Mesendoderm (in vitro differentiated cells): ENCODE measurements at regions not wholly inside any gene's neighbourhood (a gene's known extent, or its start where the extent isn't known, plus 50 kb on each side); places are given as distances from the start of the nearest gene placed in this dataset.

Experiments
- DNase-seq: peaks from one replicate; pipeline ENCODE4 v3.0.0; 2013
- H2AK5ac ChIP-seq: 2 replicates; pipeline ENCODE4 v1.6.1; 2013; ENCODE audit warnings: low read length, inconsistent platforms
- H2BK120ac ChIP-seq: 2 replicates; pipeline ENCODE4 v1.6.1; 2013; ENCODE audit warnings: low read depth, mild to moderate bottlenecking, low read length, moderate library complexity, mixed read lengths
- H2BK15ac ChIP-seq: replicated peaks from 2 replicates; pipeline ENCODE4 v1.6.1; 2013; ENCODE audit warnings: low read depth, mild to moderate bottlenecking, moderate library complexity
- H2BK5ac ChIP-seq: 2 replicates; pipeline ENCODE4 v1.6.1; 2013; ENCODE audit warnings: low read length, inconsistent platforms
- H3K18ac ChIP-seq: 2 replicates; pipeline ENCODE4 v1.6.1; 2013; ENCODE audit warnings: mild to moderate bottlenecking, low read length, mixed read lengths
- H3K23ac ChIP-seq: one replicate; pipeline ENCODE4 v1.6.1; 2013; ENCODE audit warnings: low read length
- H3K27ac ChIP-seq: 2 replicates; pipeline ENCODE4 v1.5.1; 2013; ENCODE audit warnings: low read depth, mild to moderate bottlenecking, inconsistent platforms, low read length, moderate library complexity
- H3K27me3 ChIP-seq: 2 replicates; pipeline ENCODE4 v1.6.1; 2013; ENCODE audit warnings: low read length, control low read depth, mild to moderate bottlenecking, inconsistent platforms; ENCODE audit not compliant: insufficient read depth, poor library complexity
- H3K36me3 ChIP-seq: 2 replicates; pipeline ENCODE4 v1.6.1; 2013; ENCODE audit warnings: low read length, inconsistent platforms; ENCODE audit not compliant: control insufficient read depth, insufficient read depth
- H3K4ac ChIP-seq: one replicate; pipeline ENCODE4 v1.6.1; 2013; ENCODE audit warnings: low read depth, mild to moderate bottlenecking, low read length, moderate library complexity
- H3K4me1 ChIP-seq: 2 replicates; pipeline ENCODE4 v1.6.1; 2013; ENCODE audit warnings: low read depth, low read length, inconsistent platforms; ENCODE audit not compliant: control insufficient read depth
- H3K4me2 ChIP-seq: 2 replicates; pipeline ENCODE4 v1.6.1; 2013; ENCODE audit warnings: low read length
- H3K4me3 ChIP-seq: 2 replicates; pipeline ENCODE4 v1.5.1; 2013; ENCODE audit warnings: mild to moderate bottlenecking, low read length
- H3K56ac ChIP-seq: one replicate; pipeline ENCODE4 v1.6.1; 2013; ENCODE audit warnings: low read length
- H3K79me1 ChIP-seq: 2 replicates; pipeline ENCODE4 v1.6.1; 2013; ENCODE audit warnings: low read length, inconsistent platforms
- H3K79me2 ChIP-seq: 2 replicates; pipeline ENCODE4 v1.6.1; 2013; ENCODE audit warnings: mild to moderate bottlenecking, low read length; ENCODE audit not compliant: control insufficient read depth, insufficient read depth
- H3K9ac ChIP-seq: 2 replicates; pipeline ENCODE4 v1.6.1; 2013; ENCODE audit warnings: low read length, inconsistent platforms
- H4K5ac ChIP-seq: one replicate; pipeline ENCODE4 v1.6.1; 2013; ENCODE audit warnings: low read length
- H4K8ac ChIP-seq: one replicate; pipeline ENCODE4 v1.6.1; 2013; ENCODE audit warnings: low read depth, mild to moderate bottlenecking, control low read depth, low read length, moderate library complexity
- WGBS: extraction: QIAGEN DNeasy Blood & Tissue Kit; methylation state at CpG from one replicate; pipeline ENCODE4 v1.1.7; 2013; ENCODE audit warnings: low lambda C conversion rate, missing lambda C conversion rate; ENCODE audit not compliant: insufficient coverage; ENCODE audit errors: extremely low coverage; 5-methylcytosine and 5-hydroxymethylcytosine counted together

DNA sequence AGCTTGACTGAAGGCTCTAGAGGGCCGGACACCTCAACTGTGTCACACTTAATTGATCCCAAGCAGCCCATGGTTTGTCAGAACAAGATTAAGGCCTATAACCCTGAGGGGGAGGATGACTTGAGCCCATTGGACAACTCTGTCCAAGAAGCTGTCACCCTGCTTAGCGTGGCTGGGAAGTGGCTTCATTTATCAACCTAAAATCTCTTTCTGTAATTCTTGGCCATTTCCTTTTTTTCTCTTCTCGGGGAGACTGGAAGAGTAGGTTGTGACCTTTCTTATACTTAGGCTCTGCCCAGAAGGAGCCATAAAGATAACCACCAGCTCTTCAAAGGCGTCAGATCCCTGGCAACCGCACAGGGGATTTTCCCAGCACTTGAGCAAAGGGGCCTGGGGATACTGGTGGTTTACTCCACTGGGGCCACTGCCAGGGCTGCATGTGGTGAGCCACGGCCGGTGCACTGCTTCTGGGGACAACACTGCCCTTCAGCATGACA lies 265.5 kb downstream of the CYRIA start:
- Histone ChIP-seq H2AK5ac (no peak overlapping the region), H4K5ac (no peak overlapping the region), H2BK5ac (no peak overlapping the region), H3K27me3 (no peaks in the 10 kb centered on the region), H3K4me2 (no peak overlapping the region), H4K8ac (no peak overlapping the region), H2BK120ac (no peak overlapping the region), H3K4ac (no peak overlapping the region), H3K4me1 (no peaks in the 10 kb centered on the region), H3K56ac (no peak overlapping the region), H3K9ac (no peak overlapping the region), H2BK15ac (no peak overlapping the region), H3K18ac (no peak overlapping the region), H3K79me1 (no peaks in the 10 kb centered on the region), H3K79me2 (no peaks in the 10 kb centered on the region), H3K27ac (no peak overlapping the region), H3K23ac (no peak overlapping the region), H3K36me3 (no peaks in the 10 kb centered on the region), H3K4me3 (no peak overlapping the region)
- no peak for DNase-seq
- no CpG with 5 or more reads among the region's 7 CpGs for WGBS

GRCh38 chr2:16398486-16399043 lies 267.1 kb downstream of the CYRIA start:
- DNase-seq = no peak
- H3K79me2 ChIP-seq = no peaks in the 10 kb centered on the region
- H3K4ac ChIP-seq = no peak overlapping the region
- H3K9ac ChIP-seq = no peak overlapping the region
- H3K18ac ChIP-seq = no peak overlapping the region
- H4K8ac ChIP-seq = no peak overlapping the region
- no peak overlapping the region for H3K23ac ChIP-seq
- no peak overlapping the region for H3K4me3 ChIP-seq
- H2AK5ac ChIP-seq = no peak overlapping the region
- no peak overlapping the region for H2BK120ac ChIP-seq
- no peak overlapping the region for H3K4me2 ChIP-seq
- H3K79me1 ChIP-seq = no peaks in the 10 kb centered on the region
- H2BK5ac ChIP-seq = no peak overlapping the region
- no peak overlapping the region for H4K5ac ChIP-seq
- no peak overlapping the region for H3K27ac ChIP-seq
- no peaks in the 10 kb centered on the region for H3K4me1 ChIP-seq
- H3K36me3 ChIP-seq = no peaks in the 10 kb centered on the region
- no CpG with 5 or more reads among the region's 2 CpGs for WGBS
- no peaks in the 10 kb centered on the region for H3K27me3 ChIP-seq
- H2BK15ac ChIP-seq = no peak overlapping the region
- H3K56ac ChIP-seq = no peak overlapping the region

- H3K79me1 ChIP-seq = no peaks in the 10 kb centered on the region
- no peak overlapping the region for H2BK15ac ChIP-seq
- H3K9ac ChIP-seq = no peak overlapping the region
- H3K4me1 ChIP-seq = no peaks in the 10 kb centered on the region
- no peak overlapping the region for H2AK5ac ChIP-seq
- H3K18ac ChIP-seq = no peak overlapping the region
- H3K56ac ChIP-seq = no peak overlapping the region
- no peaks in the 10 kb centered on the region for H3K36me3 ChIP-seq
- H3K27ac ChIP-seq = no peak overlapping the region
- H3K4me3 ChIP-seq = no peak overlapping the region
- H2BK120ac ChIP-seq = no peak overlapping the region
- DNase-seq = no peak
- H3K27me3 ChIP-seq = no peaks in the 10 kb centered on the region
- no peak overlapping the region for H3K4me2 ChIP-seq
- no peak overlapping the region for H2BK5ac ChIP-seq
- no peak overlapping the region for H4K5ac ChIP-seq
- no CpG with 5 or more reads among the region's 6 CpGs for WGBS
- no peak overlapping the region for H3K4ac ChIP-seq
- no peaks in the 10 kb centered on the region for H3K79me2 ChIP-seq
- H3K23ac ChIP-seq = no peak overlapping the region
- no peak overlapping the region for H4K8ac ChIP-seq
These were observed 267.8 kb downstream of the CYRIA start for GRCh38 chr2:16397681-16398475.

GRCh38 chr2:16396986-16397385 lies 268.6 kb downstream of the CYRIA start:
- H3K4me3 ChIP-seq = no peak overlapping the region
- no peak overlapping the region for H3K27ac ChIP-seq
- no peaks in the 10 kb centered on the region for H3K36me3 ChIP-seq
- no peak overlapping the region for H3K18ac ChIP-seq
- no peak overlapping the region for H3K4ac ChIP-seq
- DNase-seq = no peak
- no peak overlapping the region for H3K23ac ChIP-seq
- H4K5ac ChIP-seq = no peak overlapping the region
- no peak overlapping the region for H4K8ac ChIP-seq
- no peaks in the 10 kb centered on the region for H3K79me1 ChIP-seq
- H2AK5ac ChIP-seq = no peak overlapping the region
- no peaks in the 10 kb centered on the region for H3K79me2 ChIP-seq
- H3K27me3 ChIP-seq = no peaks in the 10 kb centered on the region
- H3K9ac ChIP-seq = no peak overlapping the region
- H3K56ac ChIP-seq = no peak overlapping the region
- H2BK15ac ChIP-seq = no peak overlapping the region
- H2BK5ac ChIP-seq = no peak overlapping the region
- H2BK120ac ChIP-seq = no peak overlapping the region
- WGBS = no CpG with 5 or more reads among the region's 3 CpGs
- no peak overlapping the region for H3K4me2 ChIP-seq
- no peaks in the 10 kb centered on the region for H3K4me1 ChIP-seq

- Histone ChIP-seq H3K27ac (no peak overlapping the region), H3K4ac (no peak overlapping the region), H4K8ac (no peak overlapping the region), H3K79me1 (no peaks in the 10 kb centered on the region), H3K36me3 (no peaks in the 10 kb centered on the region), H3K79me2 (no peaks in the 10 kb centered on the region), H2BK15ac (no peak overlapping the region), H2AK5ac (no peak overlapping the region), H4K5ac (no peak overlapping the region), H3K56ac (no peak overlapping the region), H2BK120ac (no peak overlapping the region), H2BK5ac (no peak overlapping the region), H3K18ac (no peak overlapping the region), H3K4me2 (no peak overlapping the region), H3K27me3 (no peaks in the 10 kb centered on the region), H3K4me1 (no peaks in the 10 kb centered on the region), H3K4me3 (no peak overlapping the region), H3K9ac (no peak overlapping the region), H3K23ac (no peak overlapping the region)
- no peak for DNase-seq
- WGBS = no CpG with 5 or more reads among the region's 10 CpGs
These were observed 269.5 kb downstream of the CYRIA start for GRCh38 chr2:16396171-16396570.
